Panc1 (cell line): ENCODE measurements at regions not wholly inside any gene's neighbourhood (a gene's known extent, or its start where the extent isn't known, plus 50 kb on each side); places are given as distances from the start of the nearest gene placed in this dataset.

Source experiments
- POLR2AphosphoS5 ChIP-seq: IDR thresholded peaks from 2 replicates; pipeline ENCODE4 v1.6.1; 2012; ENCODE audit warnings: mild to moderate bottlenecking, low read depth, low read length, moderate library complexity
- SIN3A ChIP-seq: IDR thresholded peaks from 2 replicates; pipeline ENCODE4 v1.6.1; 2012; ENCODE audit warnings: low read depth, mild to moderate bottlenecking, low read length, moderate library complexity, borderline replicate concordance; ENCODE audit not compliant: insufficient read depth
- TCF7L2 ChIP-seq: IDR thresholded peaks from 2 replicates; pipeline ENCODE4 v1.6.1; 2011; ENCODE audit warnings: mild to moderate bottlenecking, low read depth, low read length, inconsistent platforms
- TF ChIP-seq, protein P1 (sequence below): fragments of 450-650 bp; IDR thresholded peaks from 2 replicates; pipeline ENCODE4 v1.5.1; 2017; ENCODE audit warnings: mild to moderate bottlenecking

DNA sequence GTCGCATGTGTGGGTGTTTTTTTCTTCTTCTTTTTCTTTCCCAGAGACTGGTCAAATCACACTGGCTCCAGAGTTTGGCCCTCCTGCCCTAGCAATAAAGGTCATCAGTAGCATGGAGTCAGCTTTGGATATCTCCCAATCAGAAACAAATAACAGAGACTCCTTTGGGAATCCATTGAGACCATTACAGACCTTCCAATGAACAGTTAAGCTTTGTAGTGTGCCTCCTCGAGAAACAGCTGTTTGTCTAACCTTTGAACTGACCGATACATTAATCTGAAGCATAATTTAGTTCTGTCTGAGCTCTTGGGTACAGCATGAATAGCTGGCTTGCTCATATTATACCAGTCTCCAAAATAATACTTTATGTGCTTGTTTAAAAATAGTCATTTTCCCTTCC is 1103.2 kb downstream of the GATA3 start:
- TF ChIP-seq POLR2AphosphoS5 = no peak
- TF ChIP-seq, protein P1, sequence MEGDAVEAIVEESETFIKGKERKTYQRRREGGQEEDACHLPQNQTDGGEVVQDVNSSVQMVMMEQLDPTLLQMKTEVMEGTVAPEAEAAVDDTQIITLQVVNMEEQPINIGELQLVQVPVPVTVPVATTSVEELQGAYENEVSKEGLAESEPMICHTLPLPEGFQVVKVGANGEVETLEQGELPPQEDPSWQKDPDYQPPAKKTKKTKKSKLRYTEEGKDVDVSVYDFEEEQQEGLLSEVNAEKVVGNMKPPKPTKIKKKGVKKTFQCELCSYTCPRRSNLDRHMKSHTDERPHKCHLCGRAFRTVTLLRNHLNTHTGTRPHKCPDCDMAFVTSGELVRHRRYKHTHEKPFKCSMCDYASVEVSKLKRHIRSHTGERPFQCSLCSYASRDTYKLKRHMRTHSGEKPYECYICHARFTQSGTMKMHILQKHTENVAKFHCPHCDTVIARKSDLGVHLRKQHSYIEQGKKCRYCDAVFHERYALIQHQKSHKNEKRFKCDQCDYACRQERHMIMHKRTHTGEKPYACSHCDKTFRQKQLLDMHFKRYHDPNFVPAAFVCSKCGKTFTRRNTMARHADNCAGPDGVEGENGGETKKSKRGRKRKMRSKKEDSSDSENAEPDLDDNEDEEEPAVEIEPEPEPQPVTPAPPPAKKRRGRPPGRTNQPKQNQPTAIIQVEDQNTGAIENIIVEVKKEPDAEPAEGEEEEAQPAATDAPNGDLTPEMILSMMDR = no peak
- TF ChIP-seq SIN3A = no peak
- TF ChIP-seq TCF7L2 = no peak
